OCI-LY7 (cell line): ENCODE measurements at regions not wholly inside any gene's neighbourhood (a gene's known extent, or its start where the extent isn't known, plus 50 kb on each side); places are given as distances from the start of the nearest gene placed in this dataset.

ENCODE experiments used
- BruUV-seq: library from RNA; stranded (reverse); fragments of 400-500 nt; replicated peaks from 2 replicates; lab custom pipeline; 2021; lab: Mats Ljungman, UMichigan
- CTCF ChIA-PET: fragments of 300-600 bp; sonication (Branson Sonifier 250); formaldehyde crosslinking; loops from one replicate; lab custom pipeline; 2022; ENCODE audit warnings: antibody characterized with exemption; ENCODE audit not compliant: unreplicated experiment; lab: Charles Lee
- POLR2A ChIA-PET: fragments of 300-600 bp; sonication (Branson Sonifier 250); formaldehyde crosslinking; loops from one replicate; lab custom pipeline; 2022; ENCODE audit warnings: antibody characterized with exemption; lab: Charles Lee
- DNase-seq: peaks from one replicate; pipeline ENCODE4 v3.0.0-alpha.2; 2015; ENCODE audit warnings: low spot score
- H2AFZ ChIP-seq: fragments of 200-600 bp; sonication (generic), shearing (Covaris generic); 2 replicates; pipeline ENCODE4 v1.6.1; 2014; ENCODE audit warnings: mild to moderate bottlenecking, antibody characterized with exemption, low read length, moderate library complexity
- H3K27ac ChIP-seq: fragments of 200-600 bp; sonication (generic); 2 replicates; pipeline ENCODE4 v1.5.1; 2014; ENCODE audit warnings: mixed run types, low read depth, mild to moderate bottlenecking, moderate library complexity, low read length, inconsistent platforms; ENCODE audit not compliant: poor library complexity, severe bottlenecking
- H3K36me3 ChIP-seq: fragments of 200-600 bp; sonication (generic); 2 replicates; pipeline ENCODE4 v1.6.1; 2014; ENCODE audit warnings: mild to moderate bottlenecking, antibody characterized with exemption, low read length, moderate library complexity, mixed read lengths; ENCODE audit not compliant: insufficient read depth
- H3K4me1 ChIP-seq: fragments of 200-600 bp; sonication (generic); 2 replicates; pipeline ENCODE4 v1.5.1; 2014; ENCODE audit warnings: mild to moderate bottlenecking, low read length; ENCODE audit not compliant: insufficient read depth, poor library complexity, severe bottlenecking
- H3K4me2 ChIP-seq: fragments of 200-600 bp; sonication (generic); 2 replicates; pipeline ENCODE4 v1.6.1; 2014; ENCODE audit warnings: mild to moderate bottlenecking, low read length
- H3K4me3 ChIP-seq: fragments of 200-600 bp; sonication (generic); 2 replicates; pipeline ENCODE4 v1.5.1; 2014; ENCODE audit warnings: mild to moderate bottlenecking, low read depth, low read length; ENCODE audit not compliant: poor library complexity, severe bottlenecking
- H3K79me2 ChIP-seq: fragments of 200-600 bp; sonication (generic); 2 replicates; pipeline ENCODE4 v1.6.1; 2016; ENCODE audit warnings: low read depth, mild to moderate bottlenecking, low read length, moderate library complexity, mixed read lengths; ENCODE audit not compliant: insufficient read depth
- H3K9me2 ChIP-seq: fragments of 200-600 bp; sonication (generic); 2 replicates; pipeline ENCODE4 v1.6.1; 2016; ENCODE audit warnings: mild to moderate bottlenecking, low read length, mixed read lengths; ENCODE audit not compliant: insufficient read depth
- H3K9me3 ChIP-seq: fragments of 200-600 bp; sonication (generic); 2 replicates; pipeline ENCODE4 v1.6.1; 2014; ENCODE audit warnings: mild to moderate bottlenecking, mixed run types, low read length, mixed read lengths
- H4K20me1 ChIP-seq: fragments of 200-600 bp; sonication (generic); 2 replicates; pipeline ENCODE4 v1.6.1; 2014; ENCODE audit warnings: mild to moderate bottlenecking, antibody characterized with exemption, low read length, moderate library complexity, mixed read lengths; ENCODE audit not compliant: insufficient read depth
- CTCF ChIP-seq: fragments of 200-600 bp; sonication (generic); conservative IDR thresholded peaks from 2 replicates; pipeline ENCODE4 v1.5.1; 2014; ENCODE audit warnings: mild to moderate bottlenecking, antibody characterized with exemption, low read length, moderate library complexity, mixed read lengths
- EZH2phosphoT487 ChIP-seq: fragments of 200-600 bp; sonication (generic); IDR thresholded peaks from 2 replicates; pipeline ENCODE4 v1.6.1; 2018; ENCODE audit warnings: low read depth, borderline replicate concordance, mild to moderate bottlenecking, mixed run types, antibody characterized with exemption, low read length, moderate library complexity, mixed read lengths
- intact Hi-C: fragments of 100-400 bp; cut with micrococcal nuclease; formaldehyde crosslinking; loops from one replicate; pipeline ENCODE4 v1.10.0; 2022; ENCODE audit not compliant: unreplicated experiment

- H2AFZ ChIP-seq = no peak overlapping the region
- H3K36me3 ChIP-seq = no peaks in the 10 kb centered on the region
- H3K27ac ChIP-seq = no peak overlapping the region
- intact Hi-C loops = no loop called here
- TF ChIP-seq CTCF = no peak
- TF ChIP-seq EZH2phosphoT487 = no peak
- H3K9me2 ChIP-seq = no peaks in the 10 kb centered on the region
- H3K79me2 ChIP-seq = no peaks in the 10 kb centered on the region
- H3K9me3 ChIP-seq = no peaks in the 10 kb centered on the region
- no peaks in the 10 kb centered on the region for H3K4me1 ChIP-seq
- H4K20me1 ChIP-seq = no peaks in the 10 kb centered on the region
- POLR2A ChIA-PET = no interaction called here
- no TSS peak for BruUV-seq
- no peak overlapping the region for H3K4me3 ChIP-seq
- DNase-seq = no peak
- CTCF ChIA-PET = no interaction called here
- H3K4me2 ChIP-seq = no peak overlapping the region
Observed at GRCh38 chr2:48808311-48808710, 52.8 kb upstream of the LHCGR start.
